ENCODE measurements at regions not wholly inside any gene's neighbourhood (a gene's known extent, or its start where the extent isn't known, plus 50 kb on each side); places are given as distances from the start of the nearest gene placed in this dataset.

DNA sequence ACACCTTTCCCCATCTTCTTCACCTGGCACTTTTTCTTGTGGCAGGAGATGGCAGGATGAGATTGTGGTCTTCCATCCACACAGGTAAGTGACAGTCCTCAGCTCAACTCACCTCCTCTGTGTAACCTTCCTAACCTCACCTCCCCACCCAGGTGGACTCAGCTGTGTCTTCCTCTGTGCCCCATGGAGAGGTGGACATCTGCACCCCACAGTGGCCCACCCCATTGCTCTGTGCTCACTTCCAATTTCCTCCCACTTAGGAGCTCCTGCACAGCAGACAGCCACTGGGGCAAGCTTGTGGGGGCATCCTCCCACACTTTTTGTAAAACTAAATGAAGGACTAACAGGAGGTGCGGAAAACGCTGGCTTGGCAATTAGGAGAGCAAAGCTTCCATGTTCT lies 61.6 kb downstream of the MSX1 start:
- TF ChIP-seq, protein P1, sequence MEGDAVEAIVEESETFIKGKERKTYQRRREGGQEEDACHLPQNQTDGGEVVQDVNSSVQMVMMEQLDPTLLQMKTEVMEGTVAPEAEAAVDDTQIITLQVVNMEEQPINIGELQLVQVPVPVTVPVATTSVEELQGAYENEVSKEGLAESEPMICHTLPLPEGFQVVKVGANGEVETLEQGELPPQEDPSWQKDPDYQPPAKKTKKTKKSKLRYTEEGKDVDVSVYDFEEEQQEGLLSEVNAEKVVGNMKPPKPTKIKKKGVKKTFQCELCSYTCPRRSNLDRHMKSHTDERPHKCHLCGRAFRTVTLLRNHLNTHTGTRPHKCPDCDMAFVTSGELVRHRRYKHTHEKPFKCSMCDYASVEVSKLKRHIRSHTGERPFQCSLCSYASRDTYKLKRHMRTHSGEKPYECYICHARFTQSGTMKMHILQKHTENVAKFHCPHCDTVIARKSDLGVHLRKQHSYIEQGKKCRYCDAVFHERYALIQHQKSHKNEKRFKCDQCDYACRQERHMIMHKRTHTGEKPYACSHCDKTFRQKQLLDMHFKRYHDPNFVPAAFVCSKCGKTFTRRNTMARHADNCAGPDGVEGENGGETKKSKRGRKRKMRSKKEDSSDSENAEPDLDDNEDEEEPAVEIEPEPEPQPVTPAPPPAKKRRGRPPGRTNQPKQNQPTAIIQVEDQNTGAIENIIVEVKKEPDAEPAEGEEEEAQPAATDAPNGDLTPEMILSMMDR (IDR thresholded peaks at IDR 0.05) = no peak
- no peak for TF ChIP-seq POLR2A (IDR thresholded peaks at IDR 0.05)
- 91 to 100% methylated on average over 2 of the region's 2 CpGs for WGBS, 2 donors
- peak in 1 of 2 donors; percentile 49 for DNase-seq (ENCODE audit: low spot score in 2 of 2)
- intact Hi-C loops (cut with DNase I; ENCODE audit: low total_unique reads) = no loop called here
- no peak overlapping the region for H3K4me3 ChIP-seq (ENCODE audit: low read depth, poor library complexity, severe bottlenecking)

DNA sequence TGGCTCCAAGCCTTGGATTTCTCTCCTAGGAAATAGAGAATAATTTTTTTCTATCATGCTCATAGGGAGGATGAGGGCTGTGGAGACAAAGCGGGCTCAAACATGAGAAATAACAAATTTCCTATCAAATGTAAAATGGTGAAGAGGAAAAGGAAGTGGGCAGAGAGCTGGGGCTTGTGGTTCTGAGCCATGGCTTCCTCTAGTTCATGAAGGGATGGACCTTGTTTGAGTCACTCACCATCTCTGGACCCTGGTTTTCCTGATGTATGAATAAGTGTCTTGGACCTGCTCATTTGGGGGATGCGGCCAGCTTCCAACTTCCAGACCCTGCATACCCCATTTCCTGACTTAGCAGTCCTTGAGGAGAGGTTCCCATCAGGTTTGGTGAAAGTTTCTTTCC lies 63.0 kb downstream of the MSX1 start:
- intact Hi-C loops (cut with DNase I; ENCODE audit: low total_unique reads) = no loop called here
- H3K4me3 ChIP-seq (ENCODE audit: low read depth, poor library complexity, severe bottlenecking) = no peak overlapping the region
- DNase-seq (ENCODE audit: low spot score in 2 of 2) = peak in 1 of 2 donors; percentile 34
- 77 to 80% methylated on average over 2 of the region's 2 CpGs for WGBS, 2 donors
- no peak for TF ChIP-seq POLR2A (IDR thresholded peaks at IDR 0.05)
- TF ChIP-seq, protein P1 (IDR thresholded peaks at IDR 0.05) = no peak

- peak in 1 of 2 donors; percentile 8 for DNase-seq (ENCODE audit: low spot score in 2 of 2)
- WGBS, 2 donors = 70 to 71% methylated on average over 1 of the region's 1 CpG
- TF ChIP-seq, protein P1 (IDR thresholded peaks at IDR 0.05) = no peak
- no peak for TF ChIP-seq POLR2A (IDR thresholded peaks at IDR 0.05)
- H3K4me3 ChIP-seq (ENCODE audit: low read depth, poor library complexity, severe bottlenecking) = no peak overlapping the region
- intact Hi-C loops (cut with DNase I; ENCODE audit: low total_unique reads) = no loop called here
Measured at GRCh38 chr4:4923201-4923600, 63.7 kb downstream of the MSX1 start.

GRCh38 chr4:4930677-4931076 lies 71.2 kb downstream of the MSX1 start:
- WGBS, 2 donors = 32 to 41% methylated on average over 3 of the region's 3 CpGs
- no peak for TF ChIP-seq POLR2A (IDR thresholded peaks at IDR 0.05)
- TF ChIP-seq, protein P1 (IDR thresholded peaks at IDR 0.05) = no peak
- intact Hi-C loops (cut with DNase I; ENCODE audit: low total_unique reads) = no loop called here

DNA sequence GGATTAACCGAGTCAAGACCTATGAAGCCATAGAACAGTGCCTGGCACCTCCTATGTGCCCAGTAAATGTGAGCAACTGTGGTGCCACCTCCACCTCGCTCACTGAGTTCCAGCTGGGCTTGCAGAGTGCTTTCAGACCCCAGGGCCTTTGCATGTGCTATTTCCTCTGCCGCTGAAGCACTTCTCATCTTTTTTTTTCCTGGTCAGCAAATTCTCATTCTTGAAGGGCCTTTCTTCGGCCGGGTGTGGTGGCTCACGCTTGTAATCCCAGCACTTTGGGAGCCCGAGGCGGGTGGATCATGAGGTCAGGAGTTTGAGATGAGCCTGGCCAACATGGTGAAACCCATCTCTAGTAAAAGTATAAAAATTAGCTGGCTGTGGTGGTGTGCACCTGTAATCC lies 76.5 kb downstream of the MSX1 start:
- peak in 1 of 2 donors; percentile 28 for DNase-seq (ENCODE audit: low spot score in 2 of 2)
- intact Hi-C loops (cut with DNase I; ENCODE audit: low total_unique reads) = no loop called here
- TF ChIP-seq, protein P1 (IDR thresholded peaks at IDR 0.05) = no peak
- TF ChIP-seq POLR2A (IDR thresholded peaks at IDR 0.05) = no peak
- H3K4me3 ChIP-seq (ENCODE audit: low read depth, poor library complexity, severe bottlenecking) = no peak overlapping the region
- 81 to 96% methylated on average over 8 of the region's 8 CpGs for WGBS, 2 donors

More at GRCh38 chr4:4930677-4931076, 71.2 kb downstream of the MSX1 start:
- H3K4me3 ChIP-seq (ENCODE audit: low read depth, poor library complexity, severe bottlenecking) = no peak overlapping the region
- peak in 1 of 2 donors; percentile 64 for DNase-seq (ENCODE audit: low spot score in 2 of 2)

DNA sequence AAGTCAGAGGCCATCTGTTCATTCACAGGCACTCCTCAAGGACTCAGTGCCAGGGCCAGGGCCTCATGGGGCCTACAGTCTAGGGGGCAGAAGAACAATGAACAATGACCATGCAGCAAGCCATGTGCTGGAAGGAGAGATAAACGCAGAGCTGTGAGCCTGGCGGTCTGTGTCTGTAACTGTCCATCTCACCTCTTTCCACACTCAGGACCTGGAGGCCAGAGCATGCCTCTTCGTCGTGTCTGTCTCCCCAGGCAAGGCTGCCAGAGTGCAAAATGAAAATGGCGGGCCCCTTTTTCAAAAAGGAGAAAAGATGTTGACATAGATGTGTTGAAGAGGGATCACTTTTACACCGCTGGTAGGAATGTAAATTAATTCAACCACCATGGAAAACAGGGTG lies 78.5 kb downstream of the MSX1 start:
- WGBS, 2 donors = 85 to 91% methylated on average over 6 of the region's 6 CpGs
- DNase-seq (ENCODE audit: low spot score in 2 of 2) = peak in 1 of 2 donors; percentile 36
- no peak for TF ChIP-seq POLR2A (IDR thresholded peaks at IDR 0.05)
- TF ChIP-seq, protein P1 (IDR thresholded peaks at IDR 0.05) = no peak
- no peak overlapping the region for H3K4me3 ChIP-seq (ENCODE audit: low read depth, poor library complexity, severe bottlenecking)
- intact Hi-C loops (cut with DNase I; ENCODE audit: low total_unique reads) = no loop called here
